Sigmoid colon (tissue), 6 donors: ENCODE measurements at regions not wholly inside any gene's neighbourhood (a gene's known extent, or its start where the extent isn't known, plus 50 kb on each side); places are given as distances from the start of the nearest gene placed in this dataset.
"Not testable (repeated sequence)": the region's sequence is repeated elsewhere in the genome, so short reads cannot be mapped to it uniquely, and the experiment has no call there.

ENCODE experiments used
- DNase-seq: peaks from one replicate; pipeline ENCODE4 v3.0.0-alpha.2; 2019
- H3K27ac ChIP-seq, 4 donors: fragments of 200-600 bp; sonication (generic); one replicate each; pipeline ENCODE4 v1.5.1; 2016 to 2019; ENCODE audit warnings: mild to moderate bottlenecking in 1 of 4
- H3K27me3 ChIP-seq, 3 donors: fragments of 200-600 bp; sonication (generic); one replicate each; pipeline ENCODE4 v1.5.1; 2019; ENCODE audit warnings: mild to moderate bottlenecking in 1 of 3
- H3K36me3 ChIP-seq, 4 donors: fragments of 200-600 bp; sonication (generic); one replicate each; pipeline ENCODE4 v1.5.1; 2016 to 2019
- H3K4me1 ChIP-seq, 4 donors: fragments of 200-600 bp; sonication (generic); one replicate each; pipeline ENCODE4 v1.5.1; 2017 to 2019
- H3K4me3 ChIP-seq, 4 donors: fragments of 200-600 bp; sonication (generic); one replicate each; pipeline ENCODE4 v1.5.1; 2017 to 2019; ENCODE audit warnings: mild to moderate bottlenecking in 2 of 4, moderate library complexity in 1 of 4
- H3K9me3 ChIP-seq, 4 donors: fragments of 200-600 bp in 3 of 4; sonication (generic) in 3 of 4; one replicate each; pipeline versions ENCODE4 v1.5.1 to v1.6.1; 2013 to 2019
- CTCF ChIP-seq, 4 experiments: fragments of 450-650 bp in 3 of 4; fragments of 200-600 bp in 1 of 4; IDR thresholded peaks; one replicate each; pipeline ENCODE4 v1.5.1; 2016 to 2019; ENCODE audit warnings: antibody characterized with exemption in 4 of 4, mild to moderate bottlenecking in 3 of 4, moderate library complexity in 2 of 4
- EP300 ChIP-seq, 4 donors: sonication (generic); formaldehyde crosslinking; IDR thresholded peaks; one replicate each; pipeline ENCODE4 v1.6.1; 2017; ENCODE audit warnings: antibody characterized with exemption in 4 of 4
- POLR2A ChIP-seq, 2 donors: fragments of 450-650 bp; IDR thresholded peaks; one replicate each; pipeline ENCODE4 v1.6.1; 2016; ENCODE audit warnings: antibody characterized with exemption in 2 of 2, mild to moderate bottlenecking in 2 of 2, moderate library complexity in 2 of 2
- POLR2AphosphoS5 ChIP-seq, 4 donors: sonication (generic); formaldehyde crosslinking; IDR thresholded peaks; one replicate each; pipeline ENCODE4 v1.6.1; 2017; ENCODE audit warnings: antibody characterized with exemption in 4 of 4
- WGBS, 2 donors: extraction: QIAGEN DNeasy Blood & Tissue Kit; methylation state at CpG; one replicate each; pipeline ENCODE4 v1.1.7; 2013; 5-methylcytosine and 5-hydroxymethylcytosine counted together
- intact Hi-C: fragments of 100-400 bp; cut with DNase I; formaldehyde crosslinking; loops from one replicate; pipeline ENCODE4 v1.15.1; 2023
- donor health status: healthy with polysubstance abuse.
- donor health status: healthy.

GRCh38 chr6:92111386-92111785, 1308.0 kb downstream of the EPHA7 start:
- TF ChIP-seq EP300 (IDR thresholded peaks at IDR 0.05): no peak
- DNase-seq: no peak

GRCh38 chr6:92110403-92110802, 1309.0 kb downstream of the EPHA7 start:
- Histone ChIP-seq H3K4me1 (no peaks in the 10 kb centered on the region), H3K36me3 (no peaks in the 10 kb centered on the region), H3K4me3 (no peak overlapping the region), H3K9me3 (peaks cover 0 to 4% (median 0%) of the 10 kb centered on the region in 4 donors), H3K27ac (no peak overlapping the region), H3K27me3 (no peaks in the 10 kb centered on the region)
- intact Hi-C loops: no loop called here
- no peak for TF ChIP-seq EP300 (IDR thresholded peaks at IDR 0.05)
- no peak for TF ChIP-seq POLR2A (IDR thresholded peaks at IDR 0.05)
- no peak for TF ChIP-seq POLR2AphosphoS5 (IDR thresholded peaks at IDR 0.05)
- no peak for TF ChIP-seq CTCF (IDR thresholded peaks at IDR 0.05)
- 8 to 44% methylated on average over 4 of the region's 4 CpGs for WGBS, 2 donors
- no peak for DNase-seq

More at GRCh38 chr6:92111386-92111785, 1308.0 kb downstream of the EPHA7 start:
- H3K4me1 ChIP-seq: no peaks in the 10 kb centered on the region
- intact Hi-C loops: no loop called here
- H3K27ac ChIP-seq: no peak overlapping the region
- H3K9me3 ChIP-seq: peaks cover 0 to 4% (median 0%) of the 10 kb centered on the region in 4 donors
- 68 to 78% methylated on average over 2 of the region's 2 CpGs for WGBS, 2 donors
- H3K36me3 ChIP-seq: no peaks in the 10 kb centered on the region
- no peak overlapping the region for H3K4me3 ChIP-seq
- no peaks in the 10 kb centered on the region for H3K27me3 ChIP-seq

- Histone ChIP-seq H3K4me1 (no peaks in the 10 kb centered on the region), H3K27me3 (no peaks in the 10 kb centered on the region), H3K9me3 (peaks cover 0 to 4% (median 0%) of the 10 kb centered on the region in 4 donors), H3K36me3 (no peaks in the 10 kb centered on the region), H3K4me3 (no peak overlapping the region), H3K27ac (no peak overlapping the region)
- no peak for DNase-seq
- no peak for TF ChIP-seq CTCF (IDR thresholded peaks at IDR 0.05)
- 67 to 78% methylated on average over 5 of the region's 5 CpGs for WGBS, 2 donors
- intact Hi-C loops: no loop called here
Measured at GRCh38 chr6:92109956-92110355, 1309.4 kb downstream of the EPHA7 start.

GRCh38 chr6:92109256-92109655, 1310.1 kb downstream of the EPHA7 start:
- peaks cover 0 to 4% (median 0%) of the 10 kb centered on the region in 4 donors for H3K9me3 ChIP-seq
- intact Hi-C loops: no loop called here
- no peak overlapping the region for H3K4me3 ChIP-seq
- no peak overlapping the region for H3K27ac ChIP-seq
- H3K4me1 ChIP-seq: no peaks in the 10 kb centered on the region
- no peak for TF ChIP-seq POLR2AphosphoS5 (IDR thresholded peaks at IDR 0.05)
- TF ChIP-seq CTCF (IDR thresholded peaks at IDR 0.05): no peak
- no peak for TF ChIP-seq POLR2A (IDR thresholded peaks at IDR 0.05)
- TF ChIP-seq EP300 (IDR thresholded peaks at IDR 0.05): no peak
- H3K27me3 ChIP-seq: no peaks in the 10 kb centered on the region
- no peak for DNase-seq
- H3K36me3 ChIP-seq: no peaks in the 10 kb centered on the region
- 94% methylated on average over 13 of the region's 13 CpGs for WGBS, 2 donors

- DNase-seq: no peak
- H3K4me1 ChIP-seq: no peaks in the 10 kb centered on the region
- no peak overlapping the region for H3K27ac ChIP-seq
- 95 to 97% methylated on average over 2 of the region's 2 CpGs for WGBS, 2 donors
- intact Hi-C loops: no loop called here
- no peak overlapping the region for H3K4me3 ChIP-seq
- no peaks in the 10 kb centered on the region for H3K36me3 ChIP-seq
- H3K27me3 ChIP-seq: no peaks in the 10 kb centered on the region
- peaks cover 0 to 3% (median 0%) of the 10 kb centered on the region in 4 donors for H3K9me3 ChIP-seq
- TF ChIP-seq EP300 (IDR thresholded peaks at IDR 0.05) (no peak), POLR2A (IDR thresholded peaks at IDR 0.05) (no peak), POLR2AphosphoS5 (IDR thresholded peaks at IDR 0.05) (no peak), CTCF (IDR thresholded peaks at IDR 0.05) (no peak)
Measured at GRCh38 chr6:92086750-92087149, 1332.6 kb downstream of the EPHA7 start.

GRCh38 chr6:92083914-92084313, 1335.4 kb downstream of the EPHA7 start:
- WGBS, 2 donors: 93% methylated on average over 5 of the region's 5 CpGs
- intact Hi-C loops, H3K4me3 ChIP-seq, H3K27me3 ChIP-seq, H3K9me3 ChIP-seq, DNase-seq, H3K27ac ChIP-seq, H3K36me3 ChIP-seq, H3K4me1 ChIP-seq: not testable (repeated sequence)
